Smooth muscle cell (in vitro differentiated cells): ENCODE measurements at regions not wholly inside any gene's neighbourhood (a gene's known extent, or its start where the extent isn't known, plus 50 kb on each side); places are given as distances from the start of the nearest gene placed in this dataset.

Experiments
- DNase-seq: peaks from one replicate; lab custom pipeline; 2025; ENCODE audit not compliant: unreplicated experiment; lab: John Stamatoyannopoulos, UW
- H2AFZ ChIP-seq: fragments of 200-600 bp; sonication (generic); 2 replicates; pipeline ENCODE4 v1.6.0; 2016; ENCODE audit warnings: antibody characterized with exemption, low read depth, mild to moderate bottlenecking
- H3F3A ChIP-seq: fragments of 200-600 bp; sonication (generic); 2 replicates; pipeline ENCODE4 v1.6.0; 2017; ENCODE audit warnings: antibody characterized with exemption, low read depth
- H3K27ac ChIP-seq: fragments of 200-600 bp; sonication (generic); 2 replicates; pipeline ENCODE4 v1.5.1; 2016; ENCODE audit warnings: low read depth, mild to moderate bottlenecking
- H3K27me3 ChIP-seq: fragments of 200-600 bp; sonication (generic); 2 replicates; pipeline ENCODE4 v1.6.1; 2016; ENCODE audit warnings: low read depth, mild to moderate bottlenecking
- H3K36me3 ChIP-seq: fragments of 200-600 bp; sonication (generic); 2 replicates; pipeline ENCODE4 v1.5.1; 2016; ENCODE audit warnings: low read depth
- H3K4me1 ChIP-seq: fragments of 200-600 bp; sonication (generic); 2 replicates; pipeline ENCODE4 v1.5.1; 2016; ENCODE audit warnings: low read depth
- H3K4me2 ChIP-seq: fragments of 200-600 bp; sonication (generic); 2 replicates; pipeline ENCODE4 v1.6.0; 2016; ENCODE audit warnings: mild to moderate bottlenecking
- H3K4me3 ChIP-seq: fragments of 200-600 bp; sonication (generic); 2 replicates; pipeline ENCODE4 v1.5.1; 2016; ENCODE audit warnings: mild to moderate bottlenecking
- H3K79me2 ChIP-seq: fragments of 200-600 bp; sonication (generic); 2 replicates; pipeline ENCODE4 v1.6.0; 2016; ENCODE audit warnings: low read depth, mild to moderate bottlenecking
- H3K9ac ChIP-seq: fragments of 200-600 bp; sonication (generic); 2 replicates; pipeline ENCODE4 v1.6.0; 2016; ENCODE audit warnings: low read depth
- H3K9me3 ChIP-seq: fragments of 200-600 bp; sonication (generic); replicated peaks from 2 replicates; pipeline ENCODE4 v1.5.1; 2016; ENCODE audit warnings: low read depth
- H4K20me1 ChIP-seq: fragments of 200-600 bp; sonication (generic); 2 replicates; pipeline ENCODE4 v1.6.0; 2016; ENCODE audit warnings: low read depth
- CTCF ChIP-seq: fragments of 200-600 bp; sonication (generic); IDR thresholded peaks from 2 replicates; pipeline ENCODE4 v1.5.1; 2017; ENCODE audit warnings: borderline replicate concordance, mild to moderate bottlenecking, antibody characterized with exemption; ENCODE audit not compliant: insufficient read depth, poor library complexity, severe bottlenecking
- WGBS: methylation state at CpG from one replicate; pipeline ENCODE4 v1.1.7; 2016; ENCODE audit warnings: low lambda C conversion rate; 5-methylcytosine and 5-hydroxymethylcytosine counted together

GRCh38 chr3:190746986-190747385, 115.5 kb downstream of the GMNC start:
- Histone ChIP-seq H3F3A (no peaks in the 10 kb centered on the region), H3K27me3 (no peaks in the 10 kb centered on the region), H4K20me1 (no peaks in the 10 kb centered on the region), H3K4me3 (no peak overlapping the region), H3K4me1 (no peaks in the 10 kb centered on the region), H3K9ac (no peak overlapping the region), H3K79me2 (no peaks in the 10 kb centered on the region), H3K9me3 (no peaks in the 10 kb centered on the region), H3K4me2 (peak overlapping the region; percentile 16), H3K36me3 (no peaks in the 10 kb centered on the region), H3K27ac (no peak overlapping the region), H2AFZ (peak overlapping the region; percentile 41)
- 76% methylated on average over 2 of the region's 2 CpGs for WGBS
- DNase-seq, result no peak
- TF ChIP-seq CTCF, result no peak

GRCh38 chr3:190746531-190746930, 116.0 kb downstream of the GMNC start:
- Histone ChIP-seq H3F3A (no peaks in the 10 kb centered on the region), H3K4me3 (no peak overlapping the region), H3K27me3 (peaks cover 4% of the 10 kb centered on the region), H3K36me3 (no peaks in the 10 kb centered on the region), H3K9me3 (no peaks in the 10 kb centered on the region), H2AFZ (peak overlapping the region; percentile 41), H4K20me1 (no peaks in the 10 kb centered on the region), H3K9ac (no peak overlapping the region), H3K27ac (no peak overlapping the region), H3K79me2 (no peaks in the 10 kb centered on the region), H3K4me1 (no peaks in the 10 kb centered on the region), H3K4me2 (no peak overlapping the region)
- 70% methylated on average over 3 of the region's 3 CpGs for WGBS
- DNase-seq, result no peak
- no peak for TF ChIP-seq CTCF

GRCh38 chr3:190741788-190742187, 120.7 kb downstream of the GMNC start:
- Histone ChIP-seq H3K4me3 (no peak overlapping the region), H3K27me3 (peaks cover 7% of the 10 kb centered on the region), H2AFZ (no peak overlapping the region), H3K27ac (no peak overlapping the region), H3F3A (no peaks in the 10 kb centered on the region), H3K36me3 (no peaks in the 10 kb centered on the region), H3K9ac (no peak overlapping the region), H3K79me2 (no peaks in the 10 kb centered on the region), H3K4me2 (no peak overlapping the region), H3K4me1 (no peaks in the 10 kb centered on the region), H4K20me1 (no peaks in the 10 kb centered on the region), H3K9me3 (no peaks in the 10 kb centered on the region)
- no peak for TF ChIP-seq CTCF
- WGBS, result 96% methylated on average over 1 of the region's 1 CpG
- no peak for DNase-seq

- no peak overlapping the region for H3K4me3 ChIP-seq
- H3K9me3 ChIP-seq, result no peaks in the 10 kb centered on the region
- peaks cover 14% of the 10 kb centered on the region for H3K27me3 ChIP-seq
- WGBS, result 66% methylated on average over 5 of the region's 5 CpGs
- no peak for DNase-seq
- peak overlapping the region; percentile 42 for H3K9ac ChIP-seq
- H3K4me2 ChIP-seq, result peak overlapping the region; percentile 26
- H3K27ac ChIP-seq, result peak overlapping the region; percentile 52
- no peak overlapping the region for H2AFZ ChIP-seq
- H4K20me1 ChIP-seq, result no peaks in the 10 kb centered on the region
- H3K4me1 ChIP-seq, result no peaks in the 10 kb centered on the region
- H3K79me2 ChIP-seq, result no peaks in the 10 kb centered on the region
- no peak for TF ChIP-seq CTCF
- no peaks in the 10 kb centered on the region for H3K36me3 ChIP-seq
- no peaks in the 10 kb centered on the region for H3F3A ChIP-seq
Observed at GRCh38 chr3:190739641-190740185, 122.8 kb downstream of the GMNC start.
